HepG2 (cell line): ENCODE measurements at regions not wholly inside any gene's neighbourhood (a gene's known extent, or its start where the extent isn't known, plus 50 kb on each side); places are given as distances from the start of the nearest gene placed in this dataset.

Experiments used
- ATAC-seq: fragments of 200-7000 bp; cut with Tn5 transposase; 3 replicates; pipeline ENCODE4 v1.9.1; 2020; ENCODE audit warnings: mild to moderate bottlenecking, moderate library complexity
- BruUV-seq: library from RNA; stranded (reverse); fragments of 400-500 nt; replicated peaks from 2 replicates; lab custom pipeline; 2021; lab: Mats Ljungman, UMichigan
- CTCF ChIA-PET: fragments of 300-600 bp; formaldehyde crosslinking; extraction: SDS; loops from one replicate; lab custom pipeline; 2021; ENCODE audit warnings: low total read pairs, inconsistent platforms, low intra/inter-chr PET ratio; lab: Yijun Ruan, JAX
- POLR2A ChIA-PET: fragments of 350-600 bp; sonication (Branson Sonifier 250); formaldehyde crosslinking; loops from one replicate; lab custom pipeline; 2020; ENCODE audit warnings: antibody characterized with exemption, inconsistent platforms; lab: Yijun Ruan, JAX
- DNase-seq: peaks from one replicate; pipeline ENCODE4 v3.0.0-alpha.2; 2015; ENCODE audit warnings: low spot score
- FAIRE-seq: peaks from 3 replicates; lab custom pipeline; 2011; peaks lifted over from hg19 to GRCh38; lab: Jason Lieb, UNC
- H2AFZ ChIP-seq: one replicate; pipeline ENCODE4 v1.6.1; 2011; ENCODE audit warnings: low read length, inconsistent platforms
- H3K27ac ChIP-seq: fragments of 300-600 bp; 3 replicates; pipeline ENCODE4 v1.8.0; 2011; ENCODE audit warnings: mixed run types, mild to moderate bottlenecking, mixed read lengths, low read length, inconsistent platforms; ENCODE audit not compliant: insufficient read depth; ENCODE audit errors: extremely low read length
- H3K27me3 ChIP-seq, 2 experiments: fragments of 200-600 bp in 1 of 2; 2 replicates in 1 of 2; 3 replicates in 1 of 2; pipeline versions ENCODE4 v1.6.0 to v1.8.0; 2011; ENCODE audit warnings: low read length in 2 of 2, mild to moderate bottlenecking in 2 of 2, moderate library complexity in 2 of 2, inconsistent platforms in 1 of 2; ENCODE audit not compliant: insufficient read depth in 2 of 2, control insufficient read depth in 1 of 2
- H3K36me3 ChIP-seq, 2 experiments: fragments of 200-600 bp in 1 of 2; replicated peaks in 1 of 2; 2 replicates in 1 of 2; 3 replicates in 1 of 2; pipeline versions ENCODE4 v1.5.1 to v1.8.0; 2011; ENCODE audit warnings: low read length in 2 of 2, inconsistent platforms in 1 of 2; ENCODE audit not compliant: insufficient read depth in 2 of 2, control insufficient read depth in 1 of 2
- H3K4me1 ChIP-seq: 2 replicates; pipeline ENCODE4 v1.5.1; 2012; ENCODE audit warnings: low read length, inconsistent platforms; ENCODE audit not compliant: insufficient read depth
- H3K4me2 ChIP-seq: 2 replicates; pipeline ENCODE4 v1.6.0; 2011; ENCODE audit warnings: low read depth, low read length, inconsistent platforms
- H3K4me3 ChIP-seq, 3 experiments: fragments of 200-600 bp in 1 of 3; sonication (generic), shearing (Covaris generic) in 1 of 3; replicated peaks in 1 of 3; 2 replicates each; pipeline ENCODE4 v1.5.1; 2011 to 2016; ENCODE audit warnings: low read length in 3 of 3, inconsistent platforms in 2 of 3, low read depth in 2 of 3, mild to moderate bottlenecking in 2 of 3, control low read depth in 1 of 3, mixed read lengths in 1 of 3; ENCODE audit not compliant: insufficient read depth in 1 of 3
- H3K79me2 ChIP-seq: one replicate; pipeline ENCODE4 v1.6.1; 2011; ENCODE audit warnings: low read length, inconsistent platforms; ENCODE audit not compliant: insufficient read depth
- H3K9ac ChIP-seq: 2 replicates; pipeline ENCODE4 v1.6.0; 2011; ENCODE audit warnings: mild to moderate bottlenecking, low read depth, low read length, inconsistent platforms; ENCODE audit not compliant: insufficient read depth
- H3K9me3 ChIP-seq: 2 replicates; pipeline ENCODE4 v1.5.1; 2012; ENCODE audit warnings: mild to moderate bottlenecking, low read length
- H4K20me1 ChIP-seq: 2 replicates; pipeline ENCODE4 v1.6.0; 2011; ENCODE audit warnings: inconsistent platforms, mild to moderate bottlenecking, low read length, moderate library complexity; ENCODE audit not compliant: insufficient read depth
- ATF4 ChIP-seq, 2 experiments: fragments of 450-650 bp in 1 of 2; sonication (generic) in 1 of 2; formaldehyde crosslinking; IDR thresholded peaks; 2 replicates each; pipeline versions ENCODE4 v1.5.0 to v1.8.0; 2020 to 2022; ENCODE audit warnings: mild to moderate bottlenecking in 1 of 2, missing genetic modification reagents in 1 of 2
- DDIT3 ChIP-seq: sonication (generic); formaldehyde crosslinking; IDR thresholded peaks from 2 replicates; pipeline ENCODE4 v1.4.0; 2020; ENCODE audit warnings: mild to moderate bottlenecking, missing genetic modification reagents
- GABPB1 ChIP-seq: IDR thresholded peaks from 2 replicates; pipeline ENCODE4 v1.6.1; 2016; ENCODE audit warnings: mild to moderate bottlenecking, missing genetic modification reagents, moderate library complexity, missing compliant biosample characterization
- MEIS2 ChIP-seq: sonication (generic); formaldehyde crosslinking; IDR thresholded peaks from 2 replicates; pipeline ENCODE4 v1.9.0; 2021; ENCODE audit warnings: mild to moderate bottlenecking, missing genetic modification reagents
- MYNN ChIP-seq: sonication (generic); formaldehyde crosslinking; IDR thresholded peaks from 2 replicates; pipeline ENCODE4 v1.4.0; 2020; ENCODE audit warnings: mild to moderate bottlenecking, low read depth, missing genetic modification reagents
- NFKB2 ChIP-seq: sonication (generic); formaldehyde crosslinking; IDR thresholded peaks from 2 replicates; pipeline ENCODE4 v1.4.0; 2020; ENCODE audit warnings: missing genetic modification reagents, borderline replicate concordance
- POGK ChIP-seq: sonication (generic); formaldehyde crosslinking; conservative IDR thresholded peaks from 2 replicates; pipeline ENCODE4 v1.8.0; 2022; ENCODE audit warnings: mild to moderate bottlenecking, moderate library complexity, missing genetic modification reagents
- SKI ChIP-seq: fragments of 450-650 bp; IDR thresholded peaks from one replicate; pipeline ENCODE4 v1.6.1; 2018; ENCODE audit warnings: mild to moderate bottlenecking; ENCODE audit not compliant: partially characterized antibody
- SMARCC2 ChIP-seq: fragments of 450-650 bp; IDR thresholded peaks from 2 replicates; pipeline ENCODE4 v1.6.1; 2017; ENCODE audit warnings: antibody characterized with exemption, mild to moderate bottlenecking
- TBX2 ChIP-seq: sonication (generic); formaldehyde crosslinking; IDR thresholded peaks from 2 replicates; pipeline ENCODE4 v1.5.0; 2020; ENCODE audit warnings: missing genetic modification reagents, mild to moderate bottlenecking, borderline replicate concordance
- ZNF296 ChIP-seq: sonication (generic); formaldehyde crosslinking; conservative IDR thresholded peaks from 2 replicates; pipeline ENCODE4 v1.5.0; 2020; ENCODE audit warnings: mild to moderate bottlenecking, missing genetic modification reagents
- ZNF331 ChIP-seq: sonication (generic); formaldehyde crosslinking; IDR thresholded peaks from 2 replicates; pipeline ENCODE4 v1.4.0; 2020; ENCODE audit warnings: missing genetic modification reagents
- ZNF614 ChIP-seq: IDR thresholded peaks from 2 replicates; pipeline ENCODE4 v1.6.1; 2018; ENCODE audit warnings: missing biosample characterization, missing genetic modification reagents, inconsistent platforms, borderline replicate concordance
- ZSCAN29 ChIP-seq: sonication (generic); formaldehyde crosslinking; conservative IDR thresholded peaks from 2 replicates; pipeline ENCODE4 v1.4.0; 2020; ENCODE audit warnings: mild to moderate bottlenecking, missing genetic modification reagents
- WGBS: methylation state at CpG from one replicate; pipeline ENCODE4 v1.1.6; 2017; ENCODE audit warnings: low lambda C conversion rate; 5-methylcytosine and 5-hydroxymethylcytosine counted together
- in situ Hi-C: cut with HindIII; loops from 2 replicates; pipeline ENCODE4 v1.10.0; 2017; ENCODE audit warnings: low pct_unique_long_range_greater_than_20kb; ENCODE audit not compliant: extremely low pct_ligation_motif_present
- intact Hi-C: fragments of 100-400 bp; cut with micrococcal nuclease; formaldehyde crosslinking; loops from one replicate; pipeline ENCODE4 v1.10.0; 2022; ENCODE audit not compliant: unreplicated experiment

GRCh38 chr11:97461044-97461880 is 1071.4 kb downstream of the JRKL start (continued):
- TF ChIP-seq ATF4 (CRISPR knock-in tag; IDR thresholded peaks at IDR 0.05) (no peak), POGK (no peak), ZNF331 (CRISPR knock-in tag) (no peak), GABPB1 (CRISPR knock-in tag) (no peak), ZSCAN29 (CRISPR knock-in tag) (no peak), DDIT3 (CRISPR knock-in tag) (no peak)

GRCh38 chr11:97461934-97462333 is 1072.1 kb downstream of the JRKL start:
- Histone ChIP-seq H3K79me2 (no peaks in the 10 kb centered on the region), H3K36me3 (no peaks in the 10 kb centered on the region), H3K4me3 (no peak overlapping the region), H3K4me1 (no peaks in the 10 kb centered on the region), H4K20me1 (no peaks in the 10 kb centered on the region), H3K4me2 (no peak overlapping the region), H3K27ac (no peak overlapping the region), H2AFZ (no peak overlapping the region), H3K9me3 (peaks cover 32% of the 10 kb centered on the region), H3K27me3 (no peaks in the 10 kb centered on the region), H3K9ac (no peak overlapping the region)
- DNase-seq: no peak
- 20% methylated on average over 3 of the region's 9 CpGs for WGBS
- BruUV-seq: no TSS peak
- ATAC-seq: no peak
- in situ Hi-C loops (loop anchor here (25.0 kb wide), 1 partner anchor 1550 kb away; the partner anchor contains the start of gene CNTN5), intact Hi-C loops (no loop called here)
- TF ChIP-seq MYNN (no peak), NFKB2 (CRISPR knock-in tag) (no peak), TBX2 (CRISPR knock-in tag) (no peak), ZNF614 (CRISPR knock-in tag) (no peak), SMARCC2 (no peak), SKI (no peak), ZNF296 (CRISPR knock-in tag) (no peak), MEIS2 (CRISPR knock-in tag) (no peak)
- POLR2A ChIA-PET: no interaction called here
- CTCF ChIA-PET: no interaction called here
- no peak for FAIRE-seq
